B cell (primary cell): ENCODE measurements at regions not wholly inside any gene's neighbourhood (a gene's known extent, or its start where the extent isn't known, plus 50 kb on each side); places are given as distances from the start of the nearest gene placed in this dataset.

Experiments used
- EZH2 ChIP-seq: IDR thresholded peaks from 2 replicates; pipeline ENCODE4 v1.6.1; 2012; ENCODE audit warnings: borderline replicate concordance, low read depth, mild to moderate bottlenecking, moderate library complexity, low read length; ENCODE audit not compliant: insufficient read depth, poor library complexity, severe bottlenecking
- TF ChIP-seq, protein P1 (sequence below): fragments of 200-600 bp; IDR thresholded peaks from one replicate; pipeline ENCODE4 v1.8.0; 2022; ENCODE audit warnings: antibody characterized with exemption, mild to moderate bottlenecking

GRCh38 chr3:176765382-176765900 lies 431.8 kb downstream of the TBL1XR1 start:
- TF ChIP-seq, protein P1, sequence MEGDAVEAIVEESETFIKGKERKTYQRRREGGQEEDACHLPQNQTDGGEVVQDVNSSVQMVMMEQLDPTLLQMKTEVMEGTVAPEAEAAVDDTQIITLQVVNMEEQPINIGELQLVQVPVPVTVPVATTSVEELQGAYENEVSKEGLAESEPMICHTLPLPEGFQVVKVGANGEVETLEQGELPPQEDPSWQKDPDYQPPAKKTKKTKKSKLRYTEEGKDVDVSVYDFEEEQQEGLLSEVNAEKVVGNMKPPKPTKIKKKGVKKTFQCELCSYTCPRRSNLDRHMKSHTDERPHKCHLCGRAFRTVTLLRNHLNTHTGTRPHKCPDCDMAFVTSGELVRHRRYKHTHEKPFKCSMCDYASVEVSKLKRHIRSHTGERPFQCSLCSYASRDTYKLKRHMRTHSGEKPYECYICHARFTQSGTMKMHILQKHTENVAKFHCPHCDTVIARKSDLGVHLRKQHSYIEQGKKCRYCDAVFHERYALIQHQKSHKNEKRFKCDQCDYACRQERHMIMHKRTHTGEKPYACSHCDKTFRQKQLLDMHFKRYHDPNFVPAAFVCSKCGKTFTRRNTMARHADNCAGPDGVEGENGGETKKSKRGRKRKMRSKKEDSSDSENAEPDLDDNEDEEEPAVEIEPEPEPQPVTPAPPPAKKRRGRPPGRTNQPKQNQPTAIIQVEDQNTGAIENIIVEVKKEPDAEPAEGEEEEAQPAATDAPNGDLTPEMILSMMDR, result no peak
- TF ChIP-seq EZH2, result no peak
